ENCODE measurements at regions not wholly inside any gene's neighbourhood (a gene's known extent, or its start where the extent isn't known, plus 50 kb on each side); places are given as distances from the start of the nearest gene placed in this dataset.

DNA sequence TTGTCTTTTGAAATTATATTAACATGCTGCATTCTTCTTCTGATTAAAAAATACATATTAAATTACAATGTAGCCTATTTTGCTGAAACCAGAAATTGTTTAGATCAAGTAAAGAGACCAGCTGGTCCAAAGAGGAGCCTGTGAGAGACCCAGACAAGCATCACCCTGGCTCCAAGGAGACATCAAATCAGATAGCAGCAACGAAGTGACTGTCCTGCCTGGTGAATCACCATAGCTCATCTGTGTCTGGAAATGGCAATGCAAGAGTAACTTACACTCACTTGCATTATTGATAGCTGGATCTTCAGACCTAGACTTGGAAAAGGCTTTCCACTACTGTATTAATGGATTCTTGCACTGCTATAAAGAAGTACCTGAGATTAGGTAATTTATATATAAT lies 169.1 kb downstream of the KCTD12 start:
- no peaks in the 10 kb centered on the region for H3K79me1 ChIP-seq (ENCODE audit: insufficient read depth, low read depth, low read length, poor library complexity, severe bottlenecking)
- no peaks in the 10 kb centered on the region for H3K23me2 ChIP-seq (ENCODE audit: insufficient read length, low read depth, low read length, poor library complexity, severe bottlenecking)
- H3K23ac ChIP-seq (ENCODE audit: insufficient read length, low read depth, low read length), result no peak overlapping the region
- no peak overlapping the region for H3K4ac ChIP-seq (ENCODE audit: low read depth, low read length)
- H2BK5ac ChIP-seq (ENCODE audit: insufficient read length, low read length), result no peak overlapping the region
- no CpG with 5 or more reads among the region's 1 CpG for WGBS (ENCODE audit: extremely low coverage, insufficient read length, low lambda C conversion rate)
- H3K4me3 Mint-ChIP-seq, result no peak overlapping the region
- no peak overlapping the region for H3K4me2 ChIP-seq (ENCODE audit: insufficient read depth, insufficient read length, low read length)
- no peaks in the 10 kb centered on the region for H3K27me3 Mint-ChIP-seq (ENCODE audit: low read depth)
- H3K9ac ChIP-seq (ENCODE audit: extremely low read depth, insufficient read length, low read length), result no peak overlapping the region
- no peak overlapping the region for H3T11ph ChIP-seq (ENCODE audit: low read length)
- no peak overlapping the region for H2AK5ac ChIP-seq (ENCODE audit: insufficient read length, low read length)
- no peaks in the 10 kb centered on the region for H3K4me1 ChIP-seq (ENCODE audit: insufficient read depth, low read length)
- H3K56ac ChIP-seq (ENCODE audit: insufficient read length, low read depth, low read length), result no peak overlapping the region
- no peak overlapping the region for H2BK15ac ChIP-seq (ENCODE audit: low read depth, low read length)
- TF ChIP-seq, protein P1, sequence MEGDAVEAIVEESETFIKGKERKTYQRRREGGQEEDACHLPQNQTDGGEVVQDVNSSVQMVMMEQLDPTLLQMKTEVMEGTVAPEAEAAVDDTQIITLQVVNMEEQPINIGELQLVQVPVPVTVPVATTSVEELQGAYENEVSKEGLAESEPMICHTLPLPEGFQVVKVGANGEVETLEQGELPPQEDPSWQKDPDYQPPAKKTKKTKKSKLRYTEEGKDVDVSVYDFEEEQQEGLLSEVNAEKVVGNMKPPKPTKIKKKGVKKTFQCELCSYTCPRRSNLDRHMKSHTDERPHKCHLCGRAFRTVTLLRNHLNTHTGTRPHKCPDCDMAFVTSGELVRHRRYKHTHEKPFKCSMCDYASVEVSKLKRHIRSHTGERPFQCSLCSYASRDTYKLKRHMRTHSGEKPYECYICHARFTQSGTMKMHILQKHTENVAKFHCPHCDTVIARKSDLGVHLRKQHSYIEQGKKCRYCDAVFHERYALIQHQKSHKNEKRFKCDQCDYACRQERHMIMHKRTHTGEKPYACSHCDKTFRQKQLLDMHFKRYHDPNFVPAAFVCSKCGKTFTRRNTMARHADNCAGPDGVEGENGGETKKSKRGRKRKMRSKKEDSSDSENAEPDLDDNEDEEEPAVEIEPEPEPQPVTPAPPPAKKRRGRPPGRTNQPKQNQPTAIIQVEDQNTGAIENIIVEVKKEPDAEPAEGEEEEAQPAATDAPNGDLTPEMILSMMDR (conservative IDR thresholded peaks at IDR 0.05), result no peak
- H4K5ac ChIP-seq (ENCODE audit: insufficient read length, low read depth, low read length), result no peak overlapping the region
- no peaks in the 10 kb centered on the region for H3K9me3 ChIP-seq (ENCODE audit: control insufficient read depth, low read depth, low read length)
- H3K18ac ChIP-seq (ENCODE audit: insufficient read length, low read depth, low read length), result no peak overlapping the region
- H3K27me3 ChIP-seq (ENCODE audit: insufficient read depth, low read length), result no peaks in the 10 kb centered on the region
- H3K27ac Mint-ChIP-seq, result no peak overlapping the region
- H2BK20ac ChIP-seq (ENCODE audit: low read depth, low read length, poor library complexity, severe bottlenecking), result no peak overlapping the region
- H2BK120ac ChIP-seq (ENCODE audit: low read depth, low read length, poor library complexity, severe bottlenecking), result no peak overlapping the region
- no peak for DNase-seq
- peaks cover 13% of the 10 kb centered on the region in 2 experiments for H3K4me1 Mint-ChIP-seq
- H3K9me3 Mint-ChIP-seq, result no peaks in the 10 kb centered on the region; a peak in 1 of 5 replicates
- H3K14ac ChIP-seq (ENCODE audit: insufficient read depth, low read length), result no peak overlapping the region
- no peak overlapping the region for H4K8ac ChIP-seq (replicated peaks; ENCODE audit: insufficient read length, low read depth, low read length)
- no peaks in the 10 kb centered on the region for H4K20me1 ChIP-seq (ENCODE audit: control insufficient read depth, insufficient read depth, insufficient read length)
- no peaks in the 10 kb centered on the region for H3K36me3 Mint-ChIP-seq (ENCODE audit: insufficient read depth in 1 of 3, low read depth in 3 of 3)
- H3K79me2 ChIP-seq (ENCODE audit: insufficient read depth, low read length), result no peaks in the 10 kb centered on the region
- H2BK12ac ChIP-seq (ENCODE audit: insufficient read length, low read depth, low read length), result no peak overlapping the region
- no peak overlapping the region for H3K27ac ChIP-seq (ENCODE audit: insufficient read length, low read depth, low read length)
- H4K91ac ChIP-seq (ENCODE audit: insufficient read length, low read depth, low read length), result no peak overlapping the region
- H2AFZ ChIP-seq (ENCODE audit: low read length), result no peak overlapping the region
